Spleen (tissue), 7 donors: ENCODE measurements at regions not wholly inside any gene's neighbourhood (a gene's known extent, or its start where the extent isn't known, plus 50 kb on each side); places are given as distances from the start of the nearest gene placed in this dataset.

ENCODE experiments used
- POLR2A ChIP-seq, 3 donors: fragments of 450-650 bp; IDR thresholded peaks; one replicate each; pipeline ENCODE4 v1.5.1; 2017; ENCODE audit warnings: antibody characterized with exemption in 3 of 3, mild to moderate bottlenecking in 1 of 3
- POLR2AphosphoS5 ChIP-seq, 3 donors: sonication (generic); formaldehyde crosslinking; IDR thresholded peaks; one replicate each; pipeline ENCODE4 v1.5.1; 2017; ENCODE audit warnings: antibody characterized with exemption in 3 of 3
- TF ChIP-seq, protein P1 (sequence below), 11 experiments: fragments of 200-600 bp in 7 of 11; fragments of 450-650 bp in 4 of 11; sonication (generic) in 4 of 11; IDR thresholded peaks in 8 of 11; conservative IDR thresholded peaks in 3 of 11; 1 replicate in 7 of 11; 2 replicates in 4 of 11; pipeline versions ENCODE4 v1.4.0 to v1.8.0; 2016 to 2021; ENCODE audit warnings: antibody characterized with exemption in 11 of 11, inconsistent platforms in 4 of 11, mild to moderate bottlenecking in 1 of 11
- donor health status: DM: no; HTN: no; CAD: no; lungs with moderate emphysema.
- donor health status: DM: no; HTN: no; CAD: no.
- donor health status: DM: no; HTN: no; CAD: no.

GRCh38 chr11:88410056-88410455 is 72.5 kb upstream of the CTSC start:
- no peak for TF ChIP-seq POLR2A (IDR thresholded peaks at IDR 0.05)
- TF ChIP-seq, protein P1, sequence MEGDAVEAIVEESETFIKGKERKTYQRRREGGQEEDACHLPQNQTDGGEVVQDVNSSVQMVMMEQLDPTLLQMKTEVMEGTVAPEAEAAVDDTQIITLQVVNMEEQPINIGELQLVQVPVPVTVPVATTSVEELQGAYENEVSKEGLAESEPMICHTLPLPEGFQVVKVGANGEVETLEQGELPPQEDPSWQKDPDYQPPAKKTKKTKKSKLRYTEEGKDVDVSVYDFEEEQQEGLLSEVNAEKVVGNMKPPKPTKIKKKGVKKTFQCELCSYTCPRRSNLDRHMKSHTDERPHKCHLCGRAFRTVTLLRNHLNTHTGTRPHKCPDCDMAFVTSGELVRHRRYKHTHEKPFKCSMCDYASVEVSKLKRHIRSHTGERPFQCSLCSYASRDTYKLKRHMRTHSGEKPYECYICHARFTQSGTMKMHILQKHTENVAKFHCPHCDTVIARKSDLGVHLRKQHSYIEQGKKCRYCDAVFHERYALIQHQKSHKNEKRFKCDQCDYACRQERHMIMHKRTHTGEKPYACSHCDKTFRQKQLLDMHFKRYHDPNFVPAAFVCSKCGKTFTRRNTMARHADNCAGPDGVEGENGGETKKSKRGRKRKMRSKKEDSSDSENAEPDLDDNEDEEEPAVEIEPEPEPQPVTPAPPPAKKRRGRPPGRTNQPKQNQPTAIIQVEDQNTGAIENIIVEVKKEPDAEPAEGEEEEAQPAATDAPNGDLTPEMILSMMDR (IDR thresholded peaks at IDR 0.05 in 8 of 11, conservative IDR thresholded peaks at IDR 0.05 in 3 of 11) = no peak
- no peak for TF ChIP-seq POLR2AphosphoS5 (IDR thresholded peaks at IDR 0.05)
